Activated CD8-positive, alpha-beta memory T cell treated with anti-CD3 and anti-CD28 coated beads, Interleukin-2, amount 10 ng/mL, durations not matched to agents 7 days and 5 days (primary cell): ENCODE measurements at regions not wholly inside any gene's neighbourhood (a gene's known extent, or its start where the extent isn't known, plus 50 kb on each side); places are given as distances from the start of the nearest gene placed in this dataset.
"Not testable (repeated sequence)": the region's sequence is repeated elsewhere in the genome, so short reads cannot be mapped to it uniquely, and the experiment has no call there.

Source experiments
- ATAC-seq: fragments of 150-1000 bp; cut with Tn5 transposase; one replicate; pipeline ENCODE4 v1.10.0; 2021; ENCODE audit warnings: moderate library complexity
- CTCF ChIA-PET: fragments of 350-600 bp; sonication (Branson Sonifier 250); formaldehyde crosslinking; loops from one replicate; lab custom pipeline; 2021; ENCODE audit warnings: antibody characterized with exemption; lab: Charles Lee
- DNase-seq: peaks from one replicate; pipeline ENCODE4 v3.0.0-alpha.2; 2020
- H3K27ac Mint-ChIP-seq: one replicate; pipeline ENCODE4 v1.8.0; 2021; ENCODE audit warnings: mild to moderate bottlenecking, mixed read lengths
- H3K27me3 Mint-ChIP-seq: one replicate; pipeline ENCODE4 v1.8.0; 2021; ENCODE audit warnings: mixed read lengths
- H3K36me3 Mint-ChIP-seq: one replicate; pipeline ENCODE4 v1.8.0; 2021; ENCODE audit warnings: mild to moderate bottlenecking, mixed read lengths
- H3K4me1 Mint-ChIP-seq: one replicate; pipeline ENCODE4 v1.8.0; 2021; ENCODE audit warnings: mixed read lengths
- H3K4me3 Mint-ChIP-seq: one replicate; pipeline ENCODE4 v1.8.0; 2021; ENCODE audit warnings: mild to moderate bottlenecking, moderate library complexity, mixed read lengths
- H3K9me3 Mint-ChIP-seq: one replicate; pipeline ENCODE4 v1.8.0; 2022; ENCODE audit warnings: low read depth, mixed read lengths

DNA sequence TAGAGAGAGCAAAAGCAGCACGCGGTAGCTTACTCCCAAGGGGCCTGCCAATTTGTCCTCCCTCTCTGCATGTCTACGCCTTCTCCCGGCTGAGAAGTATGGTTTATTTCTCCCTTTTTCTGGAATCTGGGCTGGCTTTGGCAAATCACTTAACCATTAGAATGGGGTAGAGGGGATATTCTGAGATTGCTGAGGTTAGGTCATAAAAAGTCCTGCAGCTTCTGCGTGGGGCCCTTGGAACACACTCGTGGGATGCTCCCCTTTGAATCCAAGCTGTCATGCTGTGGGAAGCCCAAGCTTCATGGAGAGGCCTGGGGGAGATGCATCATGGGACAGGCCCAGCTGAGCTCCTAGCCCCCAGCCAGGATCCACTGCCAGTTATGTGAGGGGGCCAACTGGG is 403.6 kb upstream of the MAF start:
- H3K9me3 Mint-ChIP-seq: no peaks in the 10 kb centered on the region
- H3K4me1 Mint-ChIP-seq: no peaks in the 10 kb centered on the region
- ATAC-seq (no peak), DNase-seq (no peak)
- no peak overlapping the region for H3K27ac Mint-ChIP-seq
- CTCF ChIA-PET: interaction anchor here (1.2 kb wide), 1 partner anchor 67 kb away, joined by 3 read pairs; no protein-coding TSS in a partner anchor
- no peak overlapping the region for H3K4me3 Mint-ChIP-seq
- H3K27me3 Mint-ChIP-seq: no peaks in the 10 kb centered on the region
- no peaks in the 10 kb centered on the region for H3K36me3 Mint-ChIP-seq

DNA sequence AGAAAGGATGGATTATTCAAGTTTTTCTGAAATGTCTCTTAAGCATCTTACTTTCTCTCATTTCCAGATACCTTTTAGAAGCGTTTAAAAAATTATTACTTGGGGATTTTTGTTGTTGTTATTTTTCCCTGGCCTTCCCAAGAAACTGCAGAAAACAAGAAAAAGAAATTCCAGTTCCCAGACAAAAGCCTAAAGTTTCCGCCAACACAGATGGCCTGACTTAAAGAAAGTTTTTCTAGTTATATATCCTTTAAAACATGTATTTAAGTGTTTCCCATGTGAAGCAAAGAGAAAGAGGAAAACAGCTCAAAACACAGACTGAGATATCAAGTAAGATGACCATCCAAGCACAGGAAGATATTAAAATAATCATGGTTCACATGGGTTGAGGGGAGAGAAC is 401.7 kb upstream of the MAF start:
- no peaks in the 10 kb centered on the region for H3K36me3 Mint-ChIP-seq
- CTCF ChIA-PET: no interaction called here
- H3K4me1 Mint-ChIP-seq: no peaks in the 10 kb centered on the region
- DNase-seq: no peak
- H3K4me3 Mint-ChIP-seq: no peak overlapping the region
- H3K27me3 Mint-ChIP-seq: peaks cover 5% of the 10 kb centered on the region
- no peak overlapping the region for H3K27ac Mint-ChIP-seq
- H3K9me3 Mint-ChIP-seq: no peaks in the 10 kb centered on the region
- ATAC-seq: no peak

DNA sequence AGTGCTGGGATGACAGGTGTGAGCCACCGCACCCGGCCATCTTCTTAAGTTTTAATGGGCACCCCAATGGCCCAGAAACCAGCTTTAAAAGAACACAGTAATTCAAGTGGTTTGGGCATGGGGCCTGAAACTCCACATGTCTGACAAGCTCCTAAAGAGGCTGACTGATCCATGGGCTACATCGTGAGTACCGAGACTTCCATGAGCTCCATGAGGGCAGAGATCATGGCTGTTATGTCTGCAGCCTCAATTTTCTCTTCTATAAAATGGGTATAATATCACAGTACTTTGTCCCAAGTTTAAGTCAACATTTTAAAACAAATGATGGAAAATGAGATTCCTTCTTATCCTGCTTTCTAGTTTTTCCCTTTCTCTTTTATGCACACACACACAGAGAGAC is 397.6 kb upstream of the MAF start:
- Mint-ChIP-seq H3K27me3 (peaks cover 10% of the 10 kb centered on the region), H3K27ac (no peak overlapping the region), H3K4me1 (no peaks in the 10 kb centered on the region), H3K36me3 (no peaks in the 10 kb centered on the region), H3K9me3 (no peaks in the 10 kb centered on the region), H3K4me3 (no peak overlapping the region)
- no peak for ATAC-seq
- CTCF ChIA-PET: interaction anchor here (1.6 kb wide), 2 partner anchors 34 to 529 kb away, joined by 3 read pairs; no protein-coding TSS in a partner anchor
- no peak for DNase-seq

- ATAC-seq: no peak
- H3K4me3 Mint-ChIP-seq: no peak overlapping the region
- CTCF ChIA-PET: interaction anchor here (0.6 to 1.6 kb wide), 3 partner anchors 8 to 529 kb away, joined by 3 read pairs; no protein-coding TSS in a partner anchor
Observed at GRCh38 chr16:79997257-79997656, 396.7 kb upstream of the MAF start.

DNA sequence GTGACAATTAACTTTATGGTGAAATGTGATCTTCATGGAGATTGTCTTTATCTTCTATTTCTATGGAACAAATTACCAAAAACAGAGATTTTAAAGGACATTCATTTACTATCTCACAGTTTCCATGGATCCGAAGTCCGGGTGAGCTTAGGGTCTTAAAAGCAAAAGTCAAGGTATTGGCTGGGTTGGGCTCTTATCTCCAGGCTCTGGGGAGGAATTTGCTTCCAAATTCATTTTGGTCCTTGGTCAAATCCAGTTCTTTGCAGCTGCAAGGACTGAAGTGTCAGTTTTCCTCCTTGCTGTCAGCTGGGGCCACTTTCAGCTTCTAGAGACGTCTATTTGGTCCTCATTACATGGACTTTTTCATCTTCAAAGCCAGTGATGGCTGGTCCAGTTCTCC is 395.8 kb upstream of the MAF start:
- Mint-ChIP-seq H3K27me3 (peaks cover 13% of the 10 kb centered on the region), H3K9me3 (no peaks in the 10 kb centered on the region), H3K4me3 (no peak overlapping the region), H3K27ac (no peak overlapping the region), H3K4me1 (no peaks in the 10 kb centered on the region), H3K36me3 (no peaks in the 10 kb centered on the region)
- DNase-seq: no peak
- CTCF ChIA-PET: interaction anchor here (0.8 kb wide), 1 partner anchor 530 kb away, joined by 3 read pairs; no protein-coding TSS in a partner anchor
- no peak for ATAC-seq

More at GRCh38 chr16:79997257-79997656, 396.7 kb upstream of the MAF start:
- no peaks in the 10 kb centered on the region for H3K36me3 Mint-ChIP-seq
- H3K4me1 Mint-ChIP-seq: no peaks in the 10 kb centered on the region
- no peaks in the 10 kb centered on the region for H3K9me3 Mint-ChIP-seq
- H3K27me3 Mint-ChIP-seq: peaks cover 11% of the 10 kb centered on the region
- H3K27ac Mint-ChIP-seq: no peak overlapping the region
- DNase-seq: no peak

GRCh38 chr16:79995315-79995714 is 394.8 kb upstream of the MAF start:
- Mint-ChIP-seq H3K4me3 (no peak overlapping the region), H3K9me3 (no peaks in the 10 kb centered on the region), H3K27ac (no peak overlapping the region), H3K27me3 (peaks cover 13% of the 10 kb centered on the region), H3K36me3 (no peaks in the 10 kb centered on the region), H3K4me1 (no peaks in the 10 kb centered on the region)
- DNase-seq (no peak), ATAC-seq (no peak)
- CTCF ChIA-PET: interaction anchor here (1.0 kb wide), 1 partner anchor 26 kb away, joined by 3 read pairs; no protein-coding TSS in a partner anchor

- no peak overlapping the region for H3K4me3 Mint-ChIP-seq
- peaks cover 13% of the 10 kb centered on the region for H3K27me3 Mint-ChIP-seq
- no peak for ATAC-seq
- H3K27ac Mint-ChIP-seq: no peak overlapping the region
- H3K36me3 Mint-ChIP-seq: no peaks in the 10 kb centered on the region
- no peaks in the 10 kb centered on the region for H3K4me1 Mint-ChIP-seq
- CTCF ChIA-PET: interaction anchor here (1.0 kb wide), 1 partner anchor 27 kb away, joined by 3 read pairs; no protein-coding TSS in a partner anchor
- H3K9me3 Mint-ChIP-seq: no peaks in the 10 kb centered on the region
- no peak for DNase-seq
Observed at GRCh38 chr16:79994418-79994817, 393.9 kb upstream of the MAF start.

DNA sequence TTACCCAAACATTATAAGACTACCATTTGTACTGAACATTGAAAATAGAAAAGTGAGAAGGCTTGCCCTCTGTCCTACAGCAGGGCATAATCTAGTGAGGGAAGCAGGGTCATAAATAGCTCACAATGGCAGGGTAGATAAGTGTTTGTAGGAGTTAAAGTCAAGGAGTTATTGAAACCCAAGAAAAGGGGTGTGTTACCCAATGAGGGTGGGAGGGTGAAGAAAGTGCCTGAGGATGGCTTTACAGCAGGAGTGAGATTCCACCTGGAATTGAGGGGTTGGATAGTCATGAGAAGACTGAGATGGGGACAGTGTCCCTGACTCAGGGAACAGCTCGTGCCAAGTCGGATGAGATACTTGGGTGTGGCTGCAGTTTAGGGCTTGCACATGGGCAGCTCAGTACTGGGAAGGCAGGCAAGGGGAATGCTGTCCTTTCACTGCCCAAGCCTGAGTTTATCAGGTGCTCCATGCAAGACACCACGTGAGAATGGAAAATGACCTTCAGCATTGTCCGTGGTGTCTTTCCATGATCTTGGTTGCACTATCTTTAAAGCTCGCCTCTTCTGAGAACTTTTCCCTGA is 393.2 kb upstream of the MAF start:
- DNase-seq (no peak), ATAC-seq (no peak)
- Mint-ChIP-seq H3K4me3 (no peak overlapping the region), H3K27me3 (peaks cover 12% of the 10 kb centered on the region), H3K4me1 (no peaks in the 10 kb centered on the region), H3K27ac (no peak overlapping the region), H3K36me3 (no peaks in the 10 kb centered on the region), H3K9me3 (no peaks in the 10 kb centered on the region)
- CTCF ChIA-PET: interaction anchor here (1.2 kb wide), 1 partner anchor 19 kb away, joined by 3 read pairs; no protein-coding TSS in a partner anchor

DNA sequence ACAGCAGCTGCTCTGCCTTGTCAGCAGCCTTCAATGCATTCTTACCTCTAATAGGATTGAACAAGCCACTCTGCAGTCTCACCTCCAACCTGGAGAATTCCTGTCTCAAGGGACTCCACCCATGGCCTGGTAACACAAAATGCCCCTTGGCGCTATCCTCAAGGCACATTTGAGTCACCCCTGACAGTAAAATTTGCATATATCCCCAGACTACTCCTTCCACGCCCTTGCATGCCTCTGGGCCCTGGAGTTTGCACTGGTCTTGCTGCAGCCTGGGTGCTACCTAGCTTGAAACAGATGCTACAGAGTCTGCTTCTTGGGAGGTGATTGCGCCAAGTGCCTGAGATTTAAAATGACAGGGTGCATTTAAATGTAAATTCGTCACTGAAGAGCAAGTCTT is 391.4 kb upstream of the MAF start:
- Mint-ChIP-seq H3K4me3 (no peak overlapping the region), H3K9me3 (no peaks in the 10 kb centered on the region), H3K27me3 (peaks cover 7% of the 10 kb centered on the region), H3K4me1 (no peaks in the 10 kb centered on the region), H3K27ac (no peak overlapping the region), H3K36me3 (no peaks in the 10 kb centered on the region)
- no peak for DNase-seq
- ATAC-seq: no peak
- CTCF ChIA-PET: no interaction called here

DNA sequence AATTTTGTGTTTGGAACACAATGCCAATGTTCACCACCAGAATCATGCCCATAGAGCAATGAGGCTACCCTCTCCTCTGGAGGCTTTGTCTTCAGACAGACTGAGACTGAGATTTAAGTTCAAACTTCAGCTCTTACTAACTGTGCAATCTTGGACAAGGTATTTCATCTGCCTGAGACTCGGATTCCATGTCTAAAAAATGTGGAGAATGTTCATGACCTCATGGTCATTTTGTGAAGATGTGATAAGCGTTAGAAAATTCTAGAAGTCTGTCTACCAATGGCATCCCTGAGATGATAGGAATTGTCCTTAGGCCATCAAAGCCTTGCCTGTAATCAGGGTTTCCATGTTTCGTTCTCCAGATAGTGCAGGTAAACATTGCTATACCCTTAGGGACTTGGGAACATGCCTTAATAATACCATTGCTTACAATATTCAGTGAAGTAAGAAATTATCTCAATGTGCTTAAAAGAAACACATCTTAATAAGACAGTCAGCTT is 388.2 kb upstream of the MAF start:
- no peaks in the 10 kb centered on the region for H3K4me1 Mint-ChIP-seq
- CTCF ChIA-PET: interaction anchor here (1.2 kb wide), 1 partner anchor 26 kb away, joined by 3 read pairs; no protein-coding TSS in a partner anchor
- H3K36me3 Mint-ChIP-seq: no peaks in the 10 kb centered on the region
- DNase-seq (no peak), ATAC-seq (no peak)
- H3K4me3 Mint-ChIP-seq: no peak overlapping the region
- H3K9me3 Mint-ChIP-seq: no peaks in the 10 kb centered on the region
- no peak overlapping the region for H3K27ac Mint-ChIP-seq
- peaks cover 3% of the 10 kb centered on the region for H3K27me3 Mint-ChIP-seq

GRCh38 chr16:79988089-79988488 is 387.6 kb upstream of the MAF start:
- Mint-ChIP-seq H3K4me1 (no peaks in the 10 kb centered on the region), H3K4me3 (no peak overlapping the region)
- CTCF ChIA-PET: no interaction called here

GRCh38 chr16:79986352-79986751 is 385.8 kb upstream of the MAF start:
- no peaks in the 10 kb centered on the region for H3K27me3 Mint-ChIP-seq
- DNase-seq (no peak), ATAC-seq (no peak)
- H3K27ac Mint-ChIP-seq: no peak overlapping the region
- no peak overlapping the region for H3K4me3 Mint-ChIP-seq
- no peaks in the 10 kb centered on the region for H3K36me3 Mint-ChIP-seq
- H3K9me3 Mint-ChIP-seq: no peaks in the 10 kb centered on the region
- CTCF ChIA-PET: no interaction called here
- H3K4me1 Mint-ChIP-seq: no peaks in the 10 kb centered on the region

More at GRCh38 chr16:79988089-79988488, 387.6 kb upstream of the MAF start:
- DNase-seq (no peak), ATAC-seq (no peak)
- Mint-ChIP-seq H3K27me3 (peaks cover 3% of the 10 kb centered on the region), H3K27ac (no peak overlapping the region), H3K9me3 (no peaks in the 10 kb centered on the region), H3K36me3 (no peaks in the 10 kb centered on the region)

DNA sequence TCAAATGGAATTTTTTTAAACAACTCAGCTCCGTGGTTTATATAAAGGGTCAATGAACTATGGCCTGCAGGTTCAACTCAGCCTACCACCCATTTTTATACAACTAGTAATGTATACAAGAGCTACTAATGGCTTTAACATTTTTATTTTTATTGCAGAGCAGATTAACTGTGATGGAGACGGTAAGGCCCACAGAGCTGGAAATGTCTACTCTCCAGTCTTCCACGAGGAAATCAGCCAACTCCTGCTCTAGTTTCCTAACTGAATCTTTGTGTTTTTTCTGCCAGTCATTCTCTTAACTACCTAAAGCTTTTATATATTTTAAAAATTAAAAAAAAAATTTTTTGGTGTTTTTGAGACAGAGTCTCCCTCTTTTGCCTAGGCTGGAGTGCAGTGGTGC is 385.1 kb upstream of the MAF start:
- H3K4me3 Mint-ChIP-seq: no peak overlapping the region
- H3K36me3 Mint-ChIP-seq: no peaks in the 10 kb centered on the region
- no peaks in the 10 kb centered on the region for H3K9me3 Mint-ChIP-seq
- no peak for ATAC-seq
- CTCF ChIA-PET: no interaction called here
- no peak overlapping the region for H3K27ac Mint-ChIP-seq
- DNase-seq: no peak
- H3K4me1 Mint-ChIP-seq: no peaks in the 10 kb centered on the region
- H3K27me3 Mint-ChIP-seq: no peaks in the 10 kb centered on the region

DNA sequence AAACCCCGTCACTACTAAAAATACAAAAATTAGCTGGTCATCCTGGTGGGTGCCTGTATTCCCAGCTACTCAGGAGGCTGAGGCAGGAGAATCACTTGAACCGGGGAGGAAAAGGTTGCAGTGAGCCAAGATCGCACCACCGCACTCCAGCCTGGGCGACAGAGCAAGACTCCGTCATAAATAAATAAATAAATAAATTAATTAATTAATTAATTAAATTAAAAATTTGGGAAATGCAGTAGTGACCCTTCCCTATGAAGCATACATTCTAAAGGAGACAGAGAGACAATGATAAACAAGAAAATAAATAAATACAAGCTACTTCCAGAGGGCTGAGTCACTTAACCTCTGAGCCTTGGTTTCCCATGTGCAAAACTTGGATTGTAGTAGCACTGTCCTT is 383.6 kb upstream of the MAF start:
- H3K36me3 Mint-ChIP-seq, H3K27ac Mint-ChIP-seq, H3K27me3 Mint-ChIP-seq, H3K4me3 Mint-ChIP-seq, DNase-seq, CTCF ChIA-PET, H3K9me3 Mint-ChIP-seq, ATAC-seq, H3K4me1 Mint-ChIP-seq: not testable (repeated sequence)
